ENCODE measurements at regions not wholly inside any gene's neighbourhood (a gene's known extent, or its start where the extent isn't known, plus 50 kb on each side); places are given as distances from the start of the nearest gene placed in this dataset.

DNA sequence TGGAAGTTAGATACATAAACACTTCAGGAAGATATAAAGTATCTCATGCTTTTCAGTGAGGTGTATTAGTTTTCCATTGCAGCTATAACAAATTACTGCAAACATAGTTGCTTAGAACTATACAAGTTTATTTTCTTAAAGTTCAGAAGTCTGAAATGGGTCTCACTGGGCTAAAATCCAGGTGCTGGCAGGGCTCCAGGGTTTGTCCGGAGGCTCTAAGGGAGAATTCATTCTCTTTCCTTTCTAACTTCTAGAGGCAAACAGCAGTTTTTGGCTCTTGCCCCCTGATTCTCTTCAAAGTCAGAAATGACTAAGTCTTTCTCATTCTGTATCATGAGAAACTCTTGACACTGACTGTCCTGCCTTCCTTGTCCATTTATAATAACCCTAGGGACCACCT is 138.8 kb downstream of the AASDHPPT start:
- no peak for DNase-seq (ENCODE audit: low spot score)

DNA sequence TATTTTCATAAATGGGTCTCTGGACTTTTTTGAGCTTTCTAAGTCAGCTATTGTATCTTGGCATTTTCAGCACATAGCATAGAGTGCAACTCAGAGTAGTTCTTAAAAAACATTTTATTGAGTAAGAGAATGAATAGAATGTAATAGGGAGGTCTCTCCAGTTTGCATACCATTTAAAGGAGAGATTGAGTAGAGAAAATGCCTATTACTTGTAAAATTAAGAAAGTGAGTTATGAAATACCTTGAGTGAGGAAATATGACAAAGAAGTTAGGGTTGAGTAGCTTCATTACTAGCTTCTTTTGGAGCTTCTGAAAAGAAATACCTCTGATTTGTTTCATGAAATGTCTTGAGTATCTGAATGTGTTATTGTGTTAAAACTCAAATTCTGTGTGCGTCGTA is 140.0 kb downstream of the AASDHPPT start:
- no peak for DNase-seq (ENCODE audit: low spot score)

DNA sequence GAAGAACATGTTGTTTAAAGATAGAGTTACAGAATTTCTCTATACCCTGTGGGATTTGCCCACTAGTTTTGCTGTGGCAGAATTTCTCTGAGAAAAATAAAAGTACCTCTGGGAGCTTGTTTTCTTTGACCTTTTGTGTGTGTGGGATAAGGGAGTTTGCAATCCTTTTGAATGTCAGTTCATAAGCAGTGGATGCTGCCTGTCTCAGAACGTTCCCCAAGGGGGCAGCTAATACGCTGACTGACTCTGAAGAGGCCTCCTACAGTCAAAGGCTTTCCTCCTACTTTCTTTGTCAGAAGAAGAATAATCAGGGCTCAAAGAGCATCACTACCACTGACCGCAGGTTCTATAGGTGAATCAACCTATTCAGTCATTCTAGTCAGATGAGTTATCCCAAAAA is 140.6 kb downstream of the AASDHPPT start:
- DNase-seq (ENCODE audit: low spot score), result no peak

DNA sequence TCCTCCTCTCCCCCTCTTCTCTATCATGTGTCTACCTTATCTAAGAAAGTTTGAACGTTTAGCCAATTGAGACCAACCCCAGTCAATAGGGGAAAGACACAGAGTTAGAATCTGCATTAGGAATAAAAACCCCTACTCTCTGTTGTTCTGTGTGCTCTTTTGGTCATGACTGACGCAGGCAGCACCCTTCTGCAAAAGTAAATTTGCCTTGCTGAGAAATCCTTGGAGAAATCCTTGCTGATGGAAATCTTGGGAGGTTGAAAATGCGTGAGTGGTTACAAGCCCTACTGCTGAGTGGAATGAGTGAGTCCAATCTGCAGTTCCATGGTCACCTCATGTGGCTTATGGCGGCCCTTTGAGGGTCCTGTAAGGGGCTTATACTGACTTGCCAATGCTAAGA is 145.2 kb downstream of the AASDHPPT start:
- no peak for DNase-seq (ENCODE audit: low spot score)

DNA sequence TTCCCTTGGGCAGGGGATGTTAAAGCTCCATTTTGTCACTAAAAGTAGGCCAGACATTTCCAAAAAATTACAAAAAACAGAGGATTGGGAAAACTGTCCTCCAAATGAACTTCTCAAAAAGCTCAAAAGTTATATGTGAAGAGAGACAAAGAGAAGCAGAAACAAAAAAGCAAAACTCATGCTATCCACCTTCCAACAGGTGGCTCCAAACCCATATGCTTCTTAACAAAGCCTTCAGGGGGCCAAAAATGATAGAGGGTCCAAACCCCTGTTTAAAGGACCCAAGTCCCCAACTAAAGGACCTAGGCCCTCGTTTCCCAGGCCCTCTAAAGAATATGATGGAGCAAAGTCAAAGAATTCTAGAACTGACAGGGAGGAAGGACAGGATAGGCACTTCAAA is 146.7 kb downstream of the AASDHPPT start:
- no peak for DNase-seq (ENCODE audit: low spot score)

DNA sequence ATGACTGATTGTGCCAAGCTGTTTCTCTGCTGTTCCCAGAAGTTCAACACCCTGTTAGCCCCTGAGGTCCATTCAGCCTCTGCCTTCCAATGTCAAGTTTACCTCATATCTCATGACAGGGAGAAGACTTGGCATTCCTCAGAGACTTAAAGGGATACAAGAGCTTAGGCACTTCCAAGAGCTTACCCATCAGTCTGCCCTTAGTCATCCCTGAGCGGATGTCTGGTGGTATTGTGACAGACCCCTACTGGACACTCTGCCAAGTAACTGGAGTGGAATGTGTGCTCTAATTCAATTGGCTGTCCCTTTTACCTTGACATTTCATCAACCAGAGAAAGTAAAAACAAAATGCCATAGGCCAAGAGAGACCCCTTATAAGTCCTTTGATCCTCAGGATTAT is 151.5 kb downstream of the AASDHPPT start:
- no peak for DNase-seq (ENCODE audit: low spot score)

DNA sequence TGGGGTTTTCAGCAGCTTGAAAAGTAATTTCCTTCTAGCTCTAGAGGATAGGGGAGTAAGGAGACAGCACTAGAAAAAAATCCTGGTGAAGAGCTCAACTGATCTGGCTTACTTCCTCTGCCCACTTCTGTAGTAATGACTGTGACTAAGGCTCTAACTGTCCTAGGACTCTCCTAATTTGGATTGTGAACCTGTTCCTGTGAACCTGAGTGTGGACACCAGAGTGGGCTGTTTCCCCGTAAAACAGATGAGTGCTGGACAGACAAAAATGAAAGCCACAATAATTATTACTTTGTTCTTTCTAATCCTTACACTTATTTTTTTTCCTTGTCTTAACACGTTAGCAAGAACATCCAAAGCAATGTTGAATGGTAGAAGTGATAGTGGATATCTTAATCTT is 154.1 kb downstream of the AASDHPPT start:
- peak; percentile 3 for DNase-seq (ENCODE audit: low spot score)

DNA sequence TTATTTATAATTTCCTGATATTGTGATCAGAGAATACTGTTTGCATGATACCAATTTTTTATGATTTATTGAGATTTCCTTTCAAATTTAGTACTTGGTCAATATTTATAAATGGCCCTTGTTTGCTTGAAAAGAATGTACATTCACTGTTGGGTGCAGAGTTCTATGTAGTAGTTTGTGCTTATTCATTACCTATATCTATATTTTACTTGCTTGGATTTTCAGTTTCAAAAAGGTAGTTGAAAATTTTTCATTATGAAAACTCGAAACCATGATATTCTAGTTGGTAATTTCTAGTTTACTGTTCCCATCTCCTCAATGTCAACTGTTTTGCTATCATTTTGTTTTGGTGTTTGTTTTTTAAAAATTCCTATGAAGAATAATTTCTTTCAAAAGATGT is 155.7 kb downstream of the AASDHPPT start:
- DNase-seq (ENCODE audit: low spot score), result no peak

DNA sequence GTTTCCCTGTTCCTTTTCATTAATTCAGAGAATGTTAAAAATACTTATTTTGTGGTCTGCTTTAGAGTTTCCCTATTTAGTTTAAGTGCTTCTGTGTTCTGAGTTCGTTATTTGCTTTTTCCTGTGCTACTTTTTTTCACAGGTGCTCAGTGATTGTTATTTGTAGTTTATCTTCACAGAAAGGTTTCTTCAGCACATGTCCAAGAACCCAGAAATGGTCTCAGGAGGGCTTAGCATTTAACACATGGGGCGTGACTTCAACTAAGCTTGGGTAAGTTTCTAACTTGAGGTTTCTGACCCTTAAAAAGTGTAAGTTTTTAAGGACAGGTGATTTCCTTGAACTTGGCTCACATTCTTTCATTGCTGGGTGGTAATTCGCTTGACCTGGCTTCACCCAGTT is 157.3 kb downstream of the AASDHPPT start:
- no peak for DNase-seq (ENCODE audit: low spot score)

DNA sequence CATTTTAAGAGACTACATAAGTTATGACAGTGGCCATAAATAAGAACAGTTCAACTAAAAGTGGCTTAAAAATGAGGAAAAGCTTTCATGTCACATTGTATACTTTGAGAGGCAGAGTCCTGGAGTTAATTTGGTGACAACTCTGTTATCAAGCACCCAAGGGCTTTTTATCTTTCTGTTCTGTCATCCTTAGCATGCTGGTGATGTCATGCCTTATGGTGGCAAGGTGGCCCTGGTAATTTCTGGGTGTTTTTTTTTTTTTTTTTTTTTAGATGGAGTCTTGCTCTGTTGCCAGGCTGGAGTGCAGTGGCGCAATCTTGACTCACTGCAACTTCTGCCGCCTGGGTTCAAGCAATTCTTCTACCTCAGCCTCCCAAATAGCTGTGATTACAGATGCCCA is 158.8 kb downstream of the AASDHPPT start:
- DNase-seq (ENCODE audit: low spot score), result no peak

DNA sequence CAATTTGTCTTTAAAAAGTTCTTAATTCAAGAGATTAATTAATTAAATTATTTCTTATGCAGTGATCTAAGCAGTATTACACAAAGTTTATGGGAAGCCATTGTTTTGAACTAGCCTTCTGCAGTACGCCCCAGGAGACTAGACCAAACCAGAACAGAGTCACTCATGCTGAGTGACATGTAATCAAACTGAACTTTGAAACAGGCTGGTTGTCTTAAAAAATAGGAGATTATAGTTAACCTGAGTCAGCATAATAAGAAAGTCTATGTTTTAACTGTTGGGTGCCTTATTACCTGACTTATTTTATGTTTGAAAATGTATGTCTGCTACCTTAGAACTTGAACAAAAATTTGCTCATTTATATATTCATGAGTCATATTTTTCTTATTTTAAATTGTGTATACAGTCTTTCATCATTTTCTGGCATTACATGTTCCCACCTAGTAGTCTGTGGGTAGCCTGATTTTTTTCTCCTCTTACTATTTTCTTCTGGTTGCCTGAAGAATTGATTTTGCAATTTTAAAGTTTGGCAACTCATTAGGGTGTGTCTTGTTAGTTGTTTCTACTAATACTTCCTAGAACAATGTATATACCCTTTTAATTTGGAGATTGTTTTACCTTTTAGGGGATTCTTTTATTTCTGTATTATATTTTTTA is 161.4 kb downstream of the AASDHPPT start:
- DNase-seq (ENCODE audit: low spot score), result no peak

DNA sequence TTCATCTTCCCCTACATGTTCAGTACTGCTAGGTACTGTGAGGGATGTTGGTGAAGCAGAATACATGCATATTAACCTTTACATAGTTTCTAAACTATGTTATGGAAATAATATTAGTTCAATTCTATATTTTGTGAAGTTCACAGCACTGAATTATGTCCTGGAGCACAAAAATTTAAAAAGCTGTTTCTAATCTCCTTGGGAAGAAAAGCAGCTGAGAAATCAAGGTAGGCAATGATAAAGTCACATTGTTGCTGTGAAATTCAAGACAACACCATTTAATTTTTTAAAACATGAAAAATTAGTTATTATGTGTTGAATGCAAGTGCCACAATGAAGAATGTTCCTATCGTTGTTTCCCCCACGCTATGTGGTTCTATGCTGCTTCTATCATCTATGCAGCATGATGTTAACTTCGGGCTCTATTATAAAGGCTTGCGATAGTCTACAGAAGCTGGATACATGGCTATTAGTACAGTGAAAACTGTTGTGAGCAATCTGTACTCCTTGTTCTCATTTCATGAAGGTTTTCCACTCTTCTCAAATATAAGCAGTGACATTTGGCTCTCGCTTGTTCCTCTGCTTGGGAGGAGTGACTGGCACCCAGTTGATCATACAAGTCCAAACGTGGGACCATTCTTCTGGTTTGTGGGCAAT is 164.3 kb downstream of the AASDHPPT start:
- no peak for DNase-seq (ENCODE audit: low spot score)

DNA sequence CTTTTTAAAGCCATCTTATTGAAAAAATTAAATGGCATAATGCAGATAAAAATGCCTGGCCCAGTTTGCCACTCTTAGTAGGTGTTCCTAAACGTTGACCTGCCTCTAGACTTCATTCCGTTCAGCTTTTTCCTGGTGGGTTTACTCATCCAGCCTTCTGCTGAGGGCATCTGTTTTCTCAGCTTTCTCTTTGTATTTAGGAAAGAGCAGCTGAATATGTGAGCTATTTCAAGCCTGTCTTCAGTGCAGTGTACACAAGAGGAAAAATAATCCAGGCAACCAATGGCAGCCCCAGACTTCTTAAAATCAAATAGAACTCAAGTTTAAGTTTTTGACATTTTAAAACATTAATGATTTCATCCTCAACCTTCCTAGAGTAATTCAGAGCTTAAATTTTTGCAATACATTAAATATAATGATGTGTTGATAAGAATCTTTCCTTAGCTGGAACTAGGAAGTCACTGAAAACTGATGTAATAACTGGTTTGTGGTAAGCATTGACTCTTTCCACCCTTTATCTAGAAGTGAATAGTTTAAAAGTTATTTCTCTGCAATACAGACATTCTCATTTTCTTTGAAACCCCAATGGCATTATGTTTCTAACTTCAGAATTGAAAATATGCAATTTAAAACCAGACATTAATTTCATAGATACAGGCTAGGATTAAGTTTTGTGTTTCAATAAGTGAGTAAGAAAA is 165.4 kb downstream of the AASDHPPT start:
- no peak for DNase-seq (ENCODE audit: low spot score)

DNA sequence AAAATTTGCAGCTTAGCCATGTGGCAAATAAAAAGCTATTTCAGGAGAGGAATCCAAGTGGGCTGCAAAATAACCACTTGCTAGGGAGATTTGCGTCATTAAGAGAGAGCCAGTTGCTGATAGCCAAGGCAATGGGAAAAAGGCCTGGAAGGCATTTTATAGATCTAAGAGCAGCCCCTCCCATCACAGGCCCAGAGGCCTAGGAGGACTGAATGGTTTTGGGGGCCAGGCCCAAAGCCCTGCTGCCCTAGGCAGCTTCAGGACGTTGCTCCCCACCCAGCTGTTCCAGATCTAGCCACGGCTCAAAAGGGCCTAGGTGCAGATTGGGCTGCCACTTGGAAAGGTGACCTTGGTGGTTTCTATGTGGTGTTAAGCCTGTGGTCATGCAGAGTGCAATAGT is 169.0 kb downstream of the AASDHPPT start:
- DNase-seq (ENCODE audit: low spot score), result no peak

DNA sequence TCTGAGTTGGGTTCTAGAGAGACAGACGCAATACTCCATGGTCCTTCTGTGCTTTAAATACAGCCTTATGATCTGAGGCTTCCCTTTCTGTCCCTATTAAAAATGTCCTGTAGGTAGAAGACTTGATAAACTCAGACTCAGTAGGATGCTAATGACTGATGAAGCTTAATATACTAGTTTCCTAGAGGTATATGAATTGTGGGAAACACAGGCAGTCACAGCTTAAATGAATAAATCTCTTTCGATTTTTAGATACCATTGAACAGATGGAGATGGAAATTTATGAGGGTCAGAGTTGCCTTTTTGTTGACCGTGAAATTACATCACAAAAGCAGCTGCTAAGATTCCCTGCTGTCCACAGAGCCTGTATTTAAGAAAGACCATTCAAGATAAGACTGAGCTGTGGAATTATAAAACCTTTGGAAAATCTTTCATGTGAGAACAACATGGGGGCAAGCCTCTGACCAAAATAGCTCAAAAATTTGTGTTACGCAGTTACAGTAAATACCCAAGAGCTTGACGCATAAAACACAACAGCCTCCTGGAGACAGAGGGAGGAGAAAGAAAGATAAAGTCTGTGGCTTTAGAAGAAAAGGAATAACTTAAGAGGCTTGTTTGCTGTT is 172.3 kb downstream of the AASDHPPT start:
- DNase-seq (ENCODE audit: low spot score), result no peak

DNA sequence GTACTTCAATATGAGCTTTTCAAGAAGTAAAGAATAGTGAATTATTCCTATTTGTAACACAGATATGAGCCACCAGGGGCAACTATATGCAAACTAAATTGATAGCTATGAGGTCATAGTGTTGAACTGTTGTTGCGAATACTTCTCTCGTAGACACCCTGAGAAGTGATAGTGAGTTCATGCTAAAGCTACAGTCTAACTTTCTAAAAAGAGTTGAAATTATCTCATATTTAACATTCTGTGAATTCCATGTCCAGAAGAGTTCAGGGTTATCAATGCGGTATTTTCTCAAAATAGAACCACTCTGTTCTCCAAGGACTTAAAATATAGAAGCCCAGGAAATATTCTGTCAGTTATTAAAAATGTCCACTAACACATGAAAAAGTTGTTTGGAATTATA is 185.4 kb downstream of the AASDHPPT start:
- DNase-seq (ENCODE audit: low spot score), result no peak

DNA sequence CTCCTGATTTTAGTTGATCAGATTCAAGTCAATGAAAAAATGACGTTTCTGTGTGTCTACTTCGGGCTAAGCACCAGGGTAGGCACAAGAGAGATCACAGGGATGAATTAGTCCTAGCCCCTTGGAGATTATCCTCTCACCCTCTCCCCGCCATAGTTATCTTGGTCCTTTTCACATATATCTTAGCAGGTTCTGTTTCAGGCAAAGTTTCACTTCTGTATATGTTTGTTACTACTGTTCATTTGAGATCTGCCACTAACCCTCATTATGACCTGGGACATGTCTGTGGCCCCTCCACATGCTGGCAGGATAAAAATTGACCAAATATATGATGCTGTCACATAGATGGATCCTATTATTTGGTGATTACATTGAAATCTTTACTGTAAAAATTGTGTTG is 186.1 kb downstream of the AASDHPPT start:
- DNase-seq (ENCODE audit: low spot score), result no peak

DNA sequence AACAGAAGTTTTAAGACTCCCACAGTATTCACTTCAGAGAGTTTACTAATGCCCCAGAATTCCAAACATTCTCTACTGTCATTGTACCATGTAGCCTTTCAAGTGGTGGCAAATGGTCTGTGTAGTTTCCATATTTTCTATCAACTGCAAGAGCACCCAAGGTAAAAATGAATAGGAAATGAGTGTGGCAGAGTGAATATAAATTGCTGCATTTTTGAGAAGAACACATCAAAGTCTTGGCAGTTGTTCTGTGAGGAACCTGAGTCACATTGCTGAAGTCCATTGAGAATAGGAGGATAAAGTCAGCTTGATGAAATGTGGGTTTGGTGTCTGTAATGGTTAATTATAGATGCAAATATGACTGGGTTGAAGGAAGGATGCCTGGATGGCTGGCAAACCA is 193.6 kb downstream of the AASDHPPT start:
- DNase-seq (ENCODE audit: low spot score), result no peak

DNA sequence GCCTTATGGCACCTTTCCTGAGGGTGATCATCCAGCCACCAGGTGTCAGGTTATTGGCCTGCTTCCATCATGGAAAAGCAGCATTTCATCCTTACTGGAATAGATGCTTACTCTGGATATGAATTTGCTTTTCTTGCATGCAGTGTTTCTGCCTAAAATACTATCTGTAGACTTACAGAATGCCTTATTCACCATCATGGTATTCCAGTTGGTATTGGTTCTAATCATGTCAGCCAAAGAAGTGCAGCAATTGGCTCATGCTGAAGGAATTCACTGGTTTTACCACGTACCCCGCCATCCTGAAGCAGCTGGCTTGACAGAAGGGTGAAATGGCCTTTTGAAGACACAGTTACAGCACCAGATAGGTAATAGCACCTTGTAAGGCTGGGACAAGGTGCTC is 194.2 kb downstream of the AASDHPPT start:
- no peak for DNase-seq (ENCODE audit: low spot score)

DNA sequence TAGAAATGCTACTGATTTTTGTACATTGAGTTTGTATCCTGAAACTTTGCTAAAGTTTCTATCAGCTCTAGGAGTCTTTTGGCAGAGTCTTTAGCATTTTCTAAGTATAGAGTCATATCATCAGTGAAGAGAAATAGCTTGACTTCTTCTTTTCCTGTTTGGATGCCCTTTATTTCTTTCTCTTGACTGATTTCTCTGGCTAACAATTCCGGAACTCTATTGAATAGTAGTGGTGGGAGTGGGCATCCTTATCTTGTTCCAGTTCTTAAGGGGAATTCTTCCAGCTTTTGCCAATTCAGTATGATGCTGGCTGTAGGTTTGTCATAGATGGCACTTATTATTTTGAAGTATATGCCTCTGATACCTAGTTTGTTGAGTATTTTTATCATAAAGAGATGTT is 197.7 kb downstream of the AASDHPPT start:
- DNase-seq (ENCODE audit: low spot score), result no peak

DNA sequence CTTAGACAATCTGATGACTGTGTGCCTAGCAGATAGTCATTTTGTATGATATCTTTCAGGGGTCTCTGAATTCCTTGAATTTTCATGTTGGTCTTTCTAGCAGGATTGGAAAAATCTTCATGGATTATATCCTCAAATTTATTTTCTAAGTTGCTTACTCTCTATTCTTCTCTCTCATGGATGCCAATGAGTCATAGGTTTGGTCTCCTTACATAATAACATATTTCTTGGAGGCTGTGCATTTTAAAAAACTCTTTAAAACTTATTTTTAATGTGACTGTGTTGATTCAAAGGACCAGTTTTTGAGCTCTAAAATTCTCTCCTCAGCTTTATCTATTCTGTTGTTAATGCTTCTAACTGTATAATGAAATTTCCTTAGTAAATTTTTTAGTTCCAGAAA is 198.7 kb downstream of the AASDHPPT start:
- no peak for DNase-seq (ENCODE audit: low spot score)

DNA sequence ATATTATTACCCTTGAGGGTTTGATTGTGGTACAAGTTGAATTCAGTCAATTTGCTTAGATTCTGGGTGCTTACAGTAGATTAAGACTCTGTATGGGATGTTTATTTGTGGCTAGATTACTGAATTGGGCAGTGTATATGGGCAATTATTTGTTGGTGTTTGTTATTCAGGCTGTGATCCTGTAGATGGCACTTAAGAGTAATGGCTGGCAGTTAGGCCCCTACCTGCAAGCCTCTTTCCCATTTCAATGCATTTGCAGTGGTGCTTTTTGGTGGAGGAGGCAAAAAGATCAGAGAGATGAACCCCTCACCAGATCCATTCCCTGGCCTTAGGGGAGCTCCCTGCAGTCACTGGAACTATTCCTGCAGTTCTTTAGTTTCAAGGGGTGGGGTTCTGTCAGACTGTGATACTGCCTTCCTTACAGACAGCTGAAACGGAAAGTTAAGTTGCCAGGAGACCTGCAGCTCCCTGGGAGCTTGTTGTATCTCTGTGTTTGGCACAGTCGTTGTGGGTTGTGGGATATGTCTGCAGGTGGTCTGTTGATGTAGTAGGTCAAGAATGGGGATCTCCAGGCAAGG is 199.5 kb downstream of the AASDHPPT start:
- DNase-seq (ENCODE audit: low spot score), result no peak

DNA sequence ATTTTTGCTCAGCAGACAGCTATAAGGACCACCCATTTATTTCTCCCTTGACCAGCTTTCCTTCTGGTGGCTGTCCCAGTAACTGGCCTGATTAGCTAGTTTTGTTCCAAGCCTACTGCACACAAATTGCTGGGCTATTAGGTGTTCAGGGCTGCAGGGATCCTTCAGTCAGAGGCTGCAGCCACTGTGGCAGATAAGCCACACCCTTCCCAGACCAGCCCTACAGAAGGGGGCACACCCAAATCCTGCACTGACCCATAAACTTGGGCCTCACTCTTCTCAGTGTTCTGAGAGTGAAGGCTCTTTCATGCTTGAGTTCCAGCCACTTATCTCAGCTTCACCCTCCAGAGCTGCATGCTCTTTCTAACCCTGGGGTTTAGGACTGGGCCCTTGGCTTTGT is 200.0 kb downstream of the AASDHPPT start:
- no peak for DNase-seq (ENCODE audit: low spot score)
